ENCODE measurements at regions not wholly inside any gene's neighbourhood (a gene's known extent, or its start where the extent isn't known, plus 50 kb on each side); places are given as distances from the start of the nearest gene placed in this dataset.

DNA sequence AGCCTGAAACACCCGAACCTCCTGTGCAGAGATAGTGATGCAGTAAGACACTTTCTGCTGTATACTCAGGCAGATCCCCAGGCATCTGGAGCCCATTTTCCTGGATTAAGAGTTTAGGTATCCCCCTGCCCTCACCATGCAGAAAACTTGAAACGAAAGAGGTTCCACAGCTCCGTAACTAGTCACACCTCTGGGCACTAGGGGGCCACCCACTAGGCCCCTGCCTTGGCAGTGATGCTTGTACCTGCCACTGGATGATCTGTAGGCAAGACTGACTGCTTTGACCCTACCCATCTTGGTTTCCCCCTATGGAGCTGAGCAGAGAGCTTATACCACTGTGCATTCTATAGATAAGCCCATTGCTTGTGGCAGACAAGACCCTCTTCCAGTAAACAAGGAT lies 940.6 kb downstream of the PCDH19 start:
- TF ChIP-seq IKZF3 (tag by site-specific recombination; IDR thresholded peaks at IDR 0.05) (no peak), ZBTB26 (tag by site-specific recombination; optimal IDR thresholded peaks at IDR 0.05) (no peak), ZNF529 (tag by site-specific recombination; IDR thresholded peaks at IDR 0.05; ENCODE audit: insufficient replicate concordance) (no peak), YY1 (tag by site-specific recombination; IDR thresholded peaks at IDR 0.05) (no peak), ZNF16 (tag by site-specific recombination; IDR thresholded peaks at IDR 0.05; ENCODE audit: low read depth) (no peak), ZNF785 (tag by site-specific recombination; IDR thresholded peaks at IDR 0.05) (no peak)
- TF ChIP-seq, protein P1, sequence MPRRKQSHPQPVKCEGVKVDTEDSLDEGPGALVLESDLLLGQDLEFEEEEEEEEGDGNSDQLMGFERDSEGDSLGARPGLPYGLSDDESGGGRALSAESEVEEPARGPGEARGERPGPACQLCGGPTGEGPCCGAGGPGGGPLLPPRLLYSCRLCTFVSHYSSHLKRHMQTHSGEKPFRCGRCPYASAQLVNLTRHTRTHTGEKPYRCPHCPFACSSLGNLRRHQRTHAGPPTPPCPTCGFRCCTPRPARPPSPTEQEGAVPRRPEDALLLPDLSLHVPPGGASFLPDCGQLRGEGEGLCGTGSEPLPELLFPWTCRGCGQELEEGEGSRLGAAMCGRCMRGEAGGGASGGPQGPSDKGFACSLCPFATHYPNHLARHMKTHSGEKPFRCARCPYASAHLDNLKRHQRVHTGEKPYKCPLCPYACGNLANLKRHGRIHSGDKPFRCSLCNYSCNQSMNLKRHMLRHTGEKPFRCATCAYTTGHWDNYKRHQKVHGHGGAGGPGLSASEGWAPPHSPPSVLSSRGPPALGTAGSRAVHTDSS (tag by site-specific recombination; IDR thresholded peaks at IDR 0.05): no peak
- TF ChIP-seq, protein P2, sequence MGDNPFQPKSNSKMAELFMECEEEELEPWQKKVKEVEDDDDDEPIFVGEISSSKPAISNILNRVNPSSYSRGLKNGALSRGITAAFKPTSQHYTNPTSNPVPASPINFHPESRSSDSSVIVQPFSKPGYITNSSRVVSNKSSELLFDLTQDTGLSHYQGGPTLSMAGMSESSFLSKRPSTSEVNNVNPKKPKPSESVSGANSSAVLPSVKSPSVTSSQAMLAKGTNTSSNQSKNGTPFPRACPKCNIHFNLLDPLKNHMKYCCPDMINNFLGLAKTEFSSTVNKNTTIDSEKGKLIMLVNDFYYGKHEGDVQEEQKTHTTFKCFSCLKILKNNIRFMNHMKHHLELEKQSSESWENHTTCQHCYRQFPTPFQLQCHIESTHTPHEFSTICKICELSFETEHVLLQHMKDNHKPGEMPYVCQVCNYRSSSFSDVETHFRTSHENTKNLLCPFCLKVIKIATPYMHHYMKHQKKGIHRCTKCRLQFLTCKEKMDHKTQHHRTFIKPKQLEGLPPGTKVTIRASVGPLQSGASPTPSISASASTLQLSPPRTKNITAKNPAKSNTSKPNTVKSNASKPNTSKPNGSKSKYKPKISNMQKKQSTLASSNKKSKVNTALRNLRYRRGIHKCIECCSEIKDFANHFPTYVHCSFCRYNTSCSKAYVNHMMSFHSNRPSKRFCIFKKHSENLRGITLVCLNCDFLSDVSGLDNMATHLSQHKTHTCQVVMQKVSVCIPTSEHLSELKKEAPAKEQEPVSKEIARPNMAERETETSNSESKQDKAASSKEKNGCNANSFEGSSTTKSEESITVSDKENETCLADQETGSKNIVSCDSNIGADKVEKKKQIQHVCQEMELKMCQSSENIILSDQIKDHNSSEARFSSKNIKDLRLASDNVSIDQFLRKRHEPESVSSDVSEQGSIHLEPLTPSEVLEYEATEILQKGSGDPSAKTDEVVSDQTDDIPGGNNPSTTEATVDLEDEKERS (tag by site-specific recombination; IDR thresholded peaks at IDR 0.05): no peak

Data from HEK293 (cell line).